Suprapubic skin (tissue), 4 donors: ENCODE measurements at regions not wholly inside any gene's neighbourhood (a gene's known extent, or its start where the extent isn't known, plus 50 kb on each side); places are given as distances from the start of the nearest gene placed in this dataset.

Experiments used
- DNase-seq, 2 donors: peaks; one replicate each; pipeline ENCODE4 v3.0.0-alpha.2; 2019; ENCODE audit warnings: low spot score in 2 of 2
- H3K27ac ChIP-seq: fragments of 200-600 bp; sonication (generic); one replicate; pipeline ENCODE4 v1.5.1; 2019
- H3K27me3 ChIP-seq: fragments of 200-600 bp; sonication (generic); one replicate; pipeline ENCODE4 v1.5.1; 2019
- H3K36me3 ChIP-seq: fragments of 200-600 bp; sonication (generic); one replicate; pipeline ENCODE4 v1.5.1; 2019
- H3K4me1 ChIP-seq: fragments of 200-600 bp; sonication (generic); one replicate; pipeline ENCODE4 v1.5.1; 2019
- H3K4me3 ChIP-seq: fragments of 200-600 bp; sonication (generic); one replicate; pipeline ENCODE4 v1.5.1; 2019; ENCODE audit warnings: mild to moderate bottlenecking
- H3K9me3 ChIP-seq: fragments of 200-600 bp; sonication (generic); one replicate; pipeline ENCODE4 v1.5.1; 2019
- CTCF ChIP-seq, 2 donors: fragments of 200-600 bp in 1 of 2; fragments of 450-650 bp in 1 of 2; sonication (generic) in 1 of 2; IDR thresholded peaks; one replicate each; pipeline ENCODE4 v1.5.1; 2016 to 2019; ENCODE audit warnings: antibody characterized with exemption in 2 of 2, mild to moderate bottlenecking in 1 of 2, moderate library complexity in 1 of 2
- EP300 ChIP-seq: sonication (generic); formaldehyde crosslinking; IDR thresholded peaks from one replicate; pipeline ENCODE4 v1.6.1; 2017; ENCODE audit warnings: antibody characterized with exemption
- POLR2A ChIP-seq, 2 donors: fragments of 450-650 bp; IDR thresholded peaks; one replicate each; pipeline ENCODE4 v1.6.1; 2017; ENCODE audit warnings: antibody characterized with exemption in 2 of 2, mild to moderate bottlenecking in 2 of 2, moderate library complexity in 2 of 2
- POLR2AphosphoS5 ChIP-seq, 3 donors: sonication (generic); formaldehyde crosslinking; IDR thresholded peaks; one replicate each; pipeline ENCODE4 v1.6.1; 2017; ENCODE audit warnings: antibody characterized with exemption in 3 of 3
- WGBS: methylation state at CpG from one replicate; pipeline ENCODE4 v1.1.5; 2018; 5-methylcytosine and 5-hydroxymethylcytosine counted together

DNA sequence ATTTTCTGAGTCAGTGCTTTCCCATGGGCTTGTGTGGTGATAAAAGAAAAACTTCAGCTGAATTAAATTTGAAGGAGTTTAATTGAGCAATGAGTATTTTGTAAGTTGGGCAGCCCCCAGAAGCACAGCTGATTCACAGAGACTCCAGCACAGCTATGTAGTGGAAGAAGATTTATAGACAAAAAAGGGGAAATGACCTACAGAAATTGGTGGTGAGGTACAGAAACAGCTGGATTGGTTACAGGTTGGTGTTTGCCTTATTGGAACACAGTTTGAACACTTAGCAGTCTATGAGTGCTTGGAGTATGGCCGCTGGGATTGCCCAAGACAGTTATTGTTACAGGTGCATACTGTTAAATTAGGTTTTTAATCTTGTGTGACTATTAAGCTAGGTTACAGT, 96.9 kb upstream of the PTPRK start:
- Histone ChIP-seq H3K4me3 (no peak overlapping the region), H3K4me1 (no peaks in the 10 kb centered on the region), H3K27ac (no peak overlapping the region), H3K36me3 (no peaks in the 10 kb centered on the region), H3K9me3 (no peaks in the 10 kb centered on the region), H3K27me3 (no peaks in the 10 kb centered on the region)
- no peak for DNase-seq
- TF ChIP-seq POLR2A (IDR thresholded peaks at IDR 0.05) (no peak), POLR2AphosphoS5 (IDR thresholded peaks at IDR 0.05) (no peak), EP300 (no peak), CTCF (IDR thresholded peaks at IDR 0.05) (no peak)
- WGBS, result 80% methylated on average over 1 of the region's 1 CpG

DNA sequence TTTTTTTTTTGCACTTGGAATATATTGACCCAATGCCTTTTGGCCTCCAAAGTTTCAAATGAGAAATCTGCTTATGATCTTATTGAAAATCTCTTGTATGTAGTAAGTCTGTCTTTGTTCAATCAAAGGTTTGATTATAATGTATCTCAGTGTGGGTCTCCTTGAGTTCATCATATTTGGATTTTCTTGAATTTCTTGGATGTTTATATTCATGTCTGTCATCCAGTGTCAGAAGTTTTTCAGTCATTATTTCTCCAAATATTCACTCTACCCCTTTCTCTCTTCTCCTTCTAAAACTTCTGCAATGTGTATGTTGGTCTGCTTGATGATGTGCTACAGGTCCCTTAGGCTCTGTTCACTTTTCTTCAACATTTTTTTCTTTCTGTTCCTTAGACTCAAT, 95.9 kb upstream of the PTPRK start:
- H3K36me3 ChIP-seq, result no peaks in the 10 kb centered on the region
- H3K4me3 ChIP-seq, result no peak overlapping the region
- no peak for TF ChIP-seq POLR2A (IDR thresholded peaks at IDR 0.05)
- TF ChIP-seq CTCF (IDR thresholded peaks at IDR 0.05), result no peak
- no peak for TF ChIP-seq EP300
- TF ChIP-seq POLR2AphosphoS5 (IDR thresholded peaks at IDR 0.05), result no peak
- no peak overlapping the region for H3K27ac ChIP-seq
- DNase-seq, result no peak
- H3K9me3 ChIP-seq, result no peaks in the 10 kb centered on the region
- no peaks in the 10 kb centered on the region for H3K4me1 ChIP-seq
- H3K27me3 ChIP-seq, result no peaks in the 10 kb centered on the region

DNA sequence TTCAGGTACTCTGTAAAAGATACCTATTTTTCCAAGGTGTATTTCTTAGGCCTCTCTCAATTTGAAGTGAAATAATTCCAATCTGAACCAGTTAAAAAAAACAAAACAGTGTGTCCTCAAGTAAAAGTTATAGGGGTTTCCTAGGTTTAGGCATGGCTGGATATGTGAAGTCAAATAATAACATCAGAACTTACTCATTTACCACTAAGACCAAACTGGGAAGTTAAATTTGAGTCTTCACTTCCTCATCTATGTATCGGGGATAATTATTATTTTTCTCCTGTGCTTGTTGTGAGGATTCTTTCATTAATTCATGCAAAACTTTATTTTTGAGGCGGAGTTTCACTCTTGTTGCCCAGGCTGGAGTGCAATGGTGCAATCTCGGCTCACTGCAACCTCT, 86.2 kb upstream of the PTPRK start:
- Histone ChIP-seq H3K27ac (no peak overlapping the region), H3K27me3 (no peaks in the 10 kb centered on the region), H3K4me3 (no peak overlapping the region), H3K4me1 (peaks cover 6% of the 10 kb centered on the region), H3K9me3 (no peaks in the 10 kb centered on the region), H3K36me3 (no peaks in the 10 kb centered on the region)
- WGBS, result 85% methylated on average over 3 of the region's 3 CpGs
- no peak for TF ChIP-seq CTCF (IDR thresholded peaks at IDR 0.05)
- TF ChIP-seq POLR2A (IDR thresholded peaks at IDR 0.05), result no peak
- TF ChIP-seq POLR2AphosphoS5 (IDR thresholded peaks at IDR 0.05), result no peak
- TF ChIP-seq EP300, result no peak
- DNase-seq, result no peak

- Histone ChIP-seq H3K27ac (no peak overlapping the region), H3K4me3 (no peak overlapping the region), H3K9me3 (no peaks in the 10 kb centered on the region), H3K4me1 (peaks cover 6% of the 10 kb centered on the region), H3K27me3 (no peaks in the 10 kb centered on the region), H3K36me3 (no peaks in the 10 kb centered on the region)
- TF ChIP-seq CTCF (IDR thresholded peaks at IDR 0.05) (no peak), POLR2A (IDR thresholded peaks at IDR 0.05) (no peak), EP300 (no peak), POLR2AphosphoS5 (IDR thresholded peaks at IDR 0.05) (no peak)
- DNase-seq, result no peak
- WGBS, result 42% methylated on average over 2 of the region's 2 CpGs
Measured at GRCh38 chr6:128605961-128606360, 85.6 kb upstream of the PTPRK start.

GRCh38 chr6:128601060-128601459, 80.7 kb upstream of the PTPRK start:
- DNase-seq, result no peak

More at GRCh38 chr6:128601060-128601459, 80.7 kb upstream of the PTPRK start:
- 83% methylated on average over 4 of the region's 4 CpGs for WGBS
- H3K27ac ChIP-seq, result no peak overlapping the region
- no peaks in the 10 kb centered on the region for H3K36me3 ChIP-seq
- no peak overlapping the region for H3K4me3 ChIP-seq
- TF ChIP-seq POLR2A (IDR thresholded peaks at IDR 0.05) (no peak), CTCF (IDR thresholded peaks at IDR 0.05) (no peak)
- H3K9me3 ChIP-seq, result no peaks in the 10 kb centered on the region
- no peaks in the 10 kb centered on the region for H3K27me3 ChIP-seq
- H3K4me1 ChIP-seq, result peaks cover 43% of the 10 kb centered on the region
